ENCODE measurements at regions not wholly inside any gene's neighbourhood (a gene's known extent, or its start where the extent isn't known, plus 50 kb on each side); places are given as distances from the start of the nearest gene placed in this dataset.
"Not testable (repeated sequence)": the region's sequence is repeated elsewhere in the genome, so short reads cannot be mapped to it uniquely, and the experiment has no call there.

DNA sequence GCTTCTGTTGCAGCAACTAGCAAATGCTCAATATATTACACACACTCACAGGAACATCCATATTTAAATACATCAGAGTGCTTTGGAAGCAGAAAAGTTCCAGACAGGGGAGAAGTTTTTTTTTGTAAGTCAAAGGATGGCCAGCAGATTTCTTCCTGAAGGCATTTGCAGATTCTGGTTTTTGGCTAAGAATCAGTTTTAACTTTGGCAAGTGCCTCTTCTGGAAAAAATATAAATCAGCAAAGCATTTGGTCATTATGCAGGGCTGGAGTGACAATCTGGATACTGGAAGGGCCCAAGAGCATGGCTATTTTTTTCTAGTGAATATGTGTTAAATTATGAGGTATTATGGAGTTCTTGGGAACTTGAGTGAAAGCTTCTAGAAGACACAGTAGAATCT, 495.3 kb upstream of the ARPP21 start:
- peaks cover 7% of the 10 kb centered on the region for H3K9me3 Mint-ChIP-seq (ENCODE audit: low read depth)
- H3K27me3 Mint-ChIP-seq, result no peaks in the 10 kb centered on the region
- H3K36me3 Mint-ChIP-seq (ENCODE audit: insufficient read depth), result no peaks in the 10 kb centered on the region
- DNase-seq (ENCODE audit: low spot score, unreplicated experiment), result no peak
- H3K27ac Mint-ChIP-seq, result no peak overlapping the region
- no peaks in the 10 kb centered on the region for H3K4me1 Mint-ChIP-seq (ENCODE audit: low read depth)
- no peak overlapping the region for H3K4me3 Mint-ChIP-seq (ENCODE audit: low read depth)
- TF ChIP-seq, protein P1, sequence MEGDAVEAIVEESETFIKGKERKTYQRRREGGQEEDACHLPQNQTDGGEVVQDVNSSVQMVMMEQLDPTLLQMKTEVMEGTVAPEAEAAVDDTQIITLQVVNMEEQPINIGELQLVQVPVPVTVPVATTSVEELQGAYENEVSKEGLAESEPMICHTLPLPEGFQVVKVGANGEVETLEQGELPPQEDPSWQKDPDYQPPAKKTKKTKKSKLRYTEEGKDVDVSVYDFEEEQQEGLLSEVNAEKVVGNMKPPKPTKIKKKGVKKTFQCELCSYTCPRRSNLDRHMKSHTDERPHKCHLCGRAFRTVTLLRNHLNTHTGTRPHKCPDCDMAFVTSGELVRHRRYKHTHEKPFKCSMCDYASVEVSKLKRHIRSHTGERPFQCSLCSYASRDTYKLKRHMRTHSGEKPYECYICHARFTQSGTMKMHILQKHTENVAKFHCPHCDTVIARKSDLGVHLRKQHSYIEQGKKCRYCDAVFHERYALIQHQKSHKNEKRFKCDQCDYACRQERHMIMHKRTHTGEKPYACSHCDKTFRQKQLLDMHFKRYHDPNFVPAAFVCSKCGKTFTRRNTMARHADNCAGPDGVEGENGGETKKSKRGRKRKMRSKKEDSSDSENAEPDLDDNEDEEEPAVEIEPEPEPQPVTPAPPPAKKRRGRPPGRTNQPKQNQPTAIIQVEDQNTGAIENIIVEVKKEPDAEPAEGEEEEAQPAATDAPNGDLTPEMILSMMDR (IDR thresholded peaks at IDR 0.05; ENCODE audit: unreplicated experiment), result no peak

GRCh38 chr3:35146256-35147035, 492.9 kb upstream of the ARPP21 start:
- not testable (repeated sequence) for H3K36me3 Mint-ChIP-seq (ENCODE audit: insufficient read depth); H3K4me1 Mint-ChIP-seq (ENCODE audit: low read depth); H3K27me3 Mint-ChIP-seq; H3K9me3 Mint-ChIP-seq (ENCODE audit: low read depth); H3K4me3 Mint-ChIP-seq (ENCODE audit: low read depth); DNase-seq (ENCODE audit: low spot score, unreplicated experiment); H3K27ac Mint-ChIP-seq

GRCh38 chr3:35183927-35184675, 455.2 kb upstream of the ARPP21 start:
- TF ChIP-seq, protein P1 (IDR thresholded peaks at IDR 0.05; ENCODE audit: unreplicated experiment), result no peak
- Mint-ChIP-seq H3K27ac (no peak overlapping the region), H3K27me3 (no peaks in the 10 kb centered on the region), H3K4me3 (ENCODE audit: low read depth) (no peak overlapping the region), H3K9me3 (ENCODE audit: low read depth) (peaks cover 22% of the 10 kb centered on the region), H3K36me3 (ENCODE audit: insufficient read depth) (peaks cover 3% of the 10 kb centered on the region), H3K4me1 (ENCODE audit: low read depth) (peaks cover 3% of the 10 kb centered on the region)
- DNase-seq (ENCODE audit: low spot score, unreplicated experiment), result no peak

GRCh38 chr3:35184775-35185174, 454.6 kb upstream of the ARPP21 start:
- DNase-seq (ENCODE audit: low spot score, unreplicated experiment), result no peak
- Mint-ChIP-seq H3K36me3 (ENCODE audit: insufficient read depth) (peaks cover 3% of the 10 kb centered on the region), H3K27me3 (no peaks in the 10 kb centered on the region), H3K9me3 (ENCODE audit: low read depth) (peaks cover 22% of the 10 kb centered on the region), H3K27ac (no peak overlapping the region), H3K4me1 (ENCODE audit: low read depth) (peaks cover 3% of the 10 kb centered on the region), H3K4me3 (ENCODE audit: low read depth) (no peak overlapping the region)
- TF ChIP-seq, protein P1 (IDR thresholded peaks at IDR 0.05; ENCODE audit: unreplicated experiment), result no peak

- peaks cover 5% of the 10 kb centered on the region for H3K9me3 Mint-ChIP-seq (ENCODE audit: low read depth)
- H3K36me3 Mint-ChIP-seq (ENCODE audit: insufficient read depth), result no peaks in the 10 kb centered on the region
- DNase-seq (ENCODE audit: low spot score, unreplicated experiment), result no peak
- H3K4me3 Mint-ChIP-seq (ENCODE audit: low read depth), result no peak overlapping the region
- no peaks in the 10 kb centered on the region for H3K27me3 Mint-ChIP-seq
- H3K27ac Mint-ChIP-seq, result no peak overlapping the region
- TF ChIP-seq, protein P1 (IDR thresholded peaks at IDR 0.05; ENCODE audit: unreplicated experiment), result no peak
- H3K4me1 Mint-ChIP-seq (ENCODE audit: low read depth), result peaks cover 3% of the 10 kb centered on the region
Observed at GRCh38 chr3:35187908-35188307, 451.4 kb upstream of the ARPP21 start.
